Neural cell (in vitro differentiated cells): ENCODE measurements at regions not wholly inside any gene's neighbourhood (a gene's known extent, or its start where the extent isn't known, plus 50 kb on each side); places are given as distances from the start of the nearest gene placed in this dataset.

Experiments used
- H2AFZ ChIP-seq: fragments of 200-600, 300-800 bp; sonication (generic), shearing (Covaris generic); 2 replicates; pipeline ENCODE4 v1.6.0; 2014; ENCODE audit warnings: low read depth, mild to moderate bottlenecking, antibody characterized with exemption, low read length, moderate library complexity
- H3F3A ChIP-seq: fragments of 200-600 bp; shearing (Covaris generic); 2 replicates; pipeline ENCODE4 v1.6.1; 2016; ENCODE audit warnings: mild to moderate bottlenecking, moderate library complexity, mixed read lengths, antibody characterized with exemption, low read length; ENCODE audit not compliant: insufficient read depth, poor library complexity, severe bottlenecking
- H3K27ac ChIP-seq: fragments of 200-600, 300-800 bp; sonication (generic), shearing (Covaris generic); 2 replicates; pipeline ENCODE4 v1.5.1; 2014; ENCODE audit warnings: mild to moderate bottlenecking, low read length, moderate library complexity
- H3K27me3 ChIP-seq: fragments of 300-800, 200-600 bp; sonication (generic), shearing (Covaris generic); 2 replicates; pipeline ENCODE4 v1.6.0; 2014; ENCODE audit warnings: mild to moderate bottlenecking, low read depth, low read length, moderate library complexity; ENCODE audit not compliant: insufficient read depth
- H3K36me3 ChIP-seq: fragments of 300-800, 200-600 bp; sonication (generic), shearing (Covaris generic); 2 replicates; pipeline ENCODE4 v1.5.1; 2014; ENCODE audit warnings: mild to moderate bottlenecking, antibody characterized with exemption, low read length, moderate library complexity; ENCODE audit not compliant: insufficient read depth
- H3K4me2 ChIP-seq: fragments of 300-800, 200-600 bp; sonication (generic), shearing (Covaris generic); 2 replicates; pipeline ENCODE4 v1.6.0; 2014; ENCODE audit warnings: mild to moderate bottlenecking, low read length
- H3K4me3 ChIP-seq: fragments of 300-800, 200-600 bp; sonication (generic), shearing (Covaris generic); 2 replicates; pipeline ENCODE4 v1.5.1; 2014; ENCODE audit warnings: mild to moderate bottlenecking, low read length, moderate library complexity
- H3K79me2 ChIP-seq: fragments of 200-600 bp; shearing (Covaris generic); replicated peaks from 2 replicates; pipeline ENCODE4 v1.6.0; 2014; ENCODE audit warnings: mild to moderate bottlenecking, low read length, moderate library complexity; ENCODE audit not compliant: insufficient read depth
- H3K9ac ChIP-seq: fragments of 300-800, 200-600 bp; sonication (generic), shearing (Covaris generic); 2 replicates; pipeline ENCODE4 v1.6.1; 2016; ENCODE audit warnings: mild to moderate bottlenecking, low read length, mixed read lengths
- H3K9me2 ChIP-seq: fragments of 200-600 bp; shearing (Covaris generic); 2 replicates; pipeline ENCODE4 v1.6.1; 2016; ENCODE audit warnings: mild to moderate bottlenecking, low read length, mixed read lengths; ENCODE audit not compliant: insufficient read depth
- H3K9me3 ChIP-seq: fragments of 200-600, 300-800 bp; sonication (generic), shearing (Covaris generic); 2 replicates; pipeline ENCODE4 v1.6.1; 2016; ENCODE audit warnings: mild to moderate bottlenecking, mixed run types, low read length, moderate library complexity, mixed read lengths
- H4K20me1 ChIP-seq: fragments of 200-600 bp; shearing (Covaris generic); 2 replicates; pipeline ENCODE4 v1.6.1; 2016; ENCODE audit warnings: mild to moderate bottlenecking, mixed run types; ENCODE audit not compliant: insufficient read depth
- CTCF ChIP-seq: fragments of 450-650 bp; IDR thresholded peaks from 2 replicates; pipeline ENCODE4 v1.5.1; 2014; ENCODE audit warnings: antibody characterized with exemption, mild to moderate bottlenecking, moderate library complexity; ENCODE audit not compliant: poor library complexity, severe bottlenecking
- EP300 ChIP-seq: fragments of 450-650 bp; conservative IDR thresholded peaks from 2 replicates; pipeline ENCODE4 v1.6.1; 2014; ENCODE audit warnings: antibody characterized with exemption, mild to moderate bottlenecking, moderate library complexity; ENCODE audit not compliant: poor library complexity, severe bottlenecking
- EZH2 ChIP-seq: fragments of 200-600, 300-800 bp; shearing (Covaris generic), sonication (generic); IDR thresholded peaks from 2 replicates; pipeline ENCODE4 v1.6.1; 2014; ENCODE audit warnings: antibody characterized with exemption, low read length, borderline replicate concordance, mild to moderate bottlenecking; ENCODE audit not compliant: insufficient read depth, poor library complexity, severe bottlenecking
- MXI1 ChIP-seq: fragments of 450-650 bp; conservative IDR thresholded peaks from 2 replicates; pipeline ENCODE4 v1.6.1; 2014; ENCODE audit warnings: antibody characterized with exemption, mild to moderate bottlenecking; ENCODE audit not compliant: poor library complexity, severe bottlenecking
- POLR2AphosphoS5 ChIP-seq: IDR thresholded peaks from 2 replicates; pipeline ENCODE4 v1.6.1; 2012
- RAD21 ChIP-seq: fragments of 450-650 bp; conservative IDR thresholded peaks from 2 replicates; pipeline ENCODE4 v1.6.1; 2014; ENCODE audit warnings: antibody characterized with exemption, mild to moderate bottlenecking, moderate library complexity
- REST ChIP-seq: IDR thresholded peaks from 2 replicates; pipeline ENCODE4 v1.6.1; 2012; ENCODE audit warnings: borderline replicate concordance
- SMC3 ChIP-seq: fragments of 450-650 bp; conservative IDR thresholded peaks from 2 replicates; pipeline ENCODE4 v1.6.1; 2014; ENCODE audit warnings: antibody characterized with exemption, mild to moderate bottlenecking, moderate library complexity; ENCODE audit not compliant: poor library complexity
- TAF1 ChIP-seq: IDR thresholded peaks from 2 replicates; pipeline ENCODE4 v1.6.1; 2012; ENCODE audit warnings: low read depth

- H3K4me3 ChIP-seq: no peak overlapping the region
- H3F3A ChIP-seq: no peaks in the 10 kb centered on the region
- no peaks in the 10 kb centered on the region for H3K9me3 ChIP-seq
- no peak overlapping the region for H2AFZ ChIP-seq
- no peak overlapping the region for H3K9ac ChIP-seq
- no peak overlapping the region for H3K27ac ChIP-seq
- no peaks in the 10 kb centered on the region for H4K20me1 ChIP-seq
- no peaks in the 10 kb centered on the region for H3K27me3 ChIP-seq
- H3K4me2 ChIP-seq: no peak overlapping the region
- H3K79me2 ChIP-seq: no peaks in the 10 kb centered on the region
- no peaks in the 10 kb centered on the region for H3K9me2 ChIP-seq
- H3K36me3 ChIP-seq: no peaks in the 10 kb centered on the region
- TF ChIP-seq POLR2AphosphoS5: no peak
- no peak for TF ChIP-seq REST
- no peak for TF ChIP-seq RAD21
- TF ChIP-seq CTCF: no peak
- no peak for TF ChIP-seq SMC3
- TF ChIP-seq MXI1: no peak
- TF ChIP-seq TAF1: no peak
- no peak for TF ChIP-seq EP300
- no peak for TF ChIP-seq EZH2
Observed at GRCh38 chr12:116443821-116444589, 115.2 kb upstream of the MAP1LC3B2 start.

GRCh38 chr12:116444590-116444943 lies 114.6 kb upstream of the MAP1LC3B2 start:
- Histone ChIP-seq H2AFZ (no peak overlapping the region), H3K9me2 (no peaks in the 10 kb centered on the region), H3K4me3 (no peak overlapping the region), H3K4me2 (no peak overlapping the region), H3F3A (no peaks in the 10 kb centered on the region), H3K27ac (no peak overlapping the region), H4K20me1 (no peaks in the 10 kb centered on the region), H3K9ac (no peak overlapping the region), H3K27me3 (no peaks in the 10 kb centered on the region), H3K9me3 (no peaks in the 10 kb centered on the region), H3K79me2 (no peaks in the 10 kb centered on the region), H3K36me3 (no peaks in the 10 kb centered on the region)
- TF ChIP-seq MXI1 (no peak), REST (no peak), TAF1 (no peak), SMC3 (no peak), RAD21 (no peak), CTCF (no peak), POLR2AphosphoS5 (no peak), EP300 (no peak), EZH2 (no peak)
